ENCODE measurements at regions not wholly inside any gene's neighbourhood (a gene's known extent, or its start where the extent isn't known, plus 50 kb on each side); places are given as distances from the start of the nearest gene placed in this dataset.

- Histone ChIP-seq H3K4me3 (ENCODE audit: low read depth, low read length) (no peak overlapping the region), H3K4me1 (ENCODE audit: control insufficient read depth, insufficient read depth, low read length) (no peaks in the 10 kb centered on the region), H3K36me3 (ENCODE audit: control insufficient read depth in 2 of 2, insufficient read depth in 1 of 2, low read length in 2 of 2) (no peaks in the 10 kb centered on the region), H3K9me3 (ENCODE audit: control insufficient read depth, insufficient read depth, low read depth, low read length) (no peaks in the 10 kb centered on the region), H3K27ac (ENCODE audit: extremely low read depth, low read depth, low read length) (no peak overlapping the region)
- TF ChIP-seq ZNF639 (tag by site-specific recombination; IDR thresholded peaks at IDR 0.05) (no peak), SETDB1 (IDR thresholded peaks at IDR 0.05; ENCODE audit: insufficient read length, low read length) (no peak)
- POLR2A ChIA-PET: no interaction called here
- CTCF ChIA-PET: interaction anchor here (0.9 kb wide), 1 partner anchor 13 kb away, joined by 3 read pairs; no protein-coding TSS in a partner anchor
These were observed 313.3 kb downstream of the LIG4 start for GRCh38 chr13:107901996-107902562.

GRCh38 chr13:107901230-107901629, 314.1 kb downstream of the LIG4 start:
- Histone ChIP-seq H3K4me3 (ENCODE audit: low read depth, low read length) (no peak overlapping the region), H3K4me1 (ENCODE audit: control insufficient read depth, insufficient read depth, low read length) (no peaks in the 10 kb centered on the region), H3K27ac (ENCODE audit: extremely low read depth, low read depth, low read length) (no peak overlapping the region), H3K9me3 (ENCODE audit: control insufficient read depth, insufficient read depth, low read depth, low read length) (no peaks in the 10 kb centered on the region), H3K36me3 (ENCODE audit: control insufficient read depth in 2 of 2, insufficient read depth in 1 of 2, low read length in 2 of 2) (no peaks in the 10 kb centered on the region)
- CTCF ChIA-PET: no interaction called here
- no peak for TF ChIP-seq ZBTB20 (tag by site-specific recombination; IDR thresholded peaks at IDR 0.05)
- POLR2A ChIA-PET: no interaction called here

GRCh38 chr13:107900775-107901174, 314.6 kb downstream of the LIG4 start:
- TF ChIP-seq ZNF747 (tag by site-specific recombination; IDR thresholded peaks at IDR 0.05) (no peak), ZNF221 (tag by site-specific recombination; IDR thresholded peaks at IDR 0.05; ENCODE audit: borderline replicate concordance) (no peak), ZNF449 (tag by site-specific recombination; IDR thresholded peaks at IDR 0.05) (no peak), KLF16 (tag by site-specific recombination; IDR thresholded peaks at IDR 0.05) (no peak), ZNF416 (tag by site-specific recombination; IDR thresholded peaks at IDR 0.05) (no peak), ZNF354C (tag by site-specific recombination; IDR thresholded peaks at IDR 0.05; ENCODE audit: borderline replicate concordance, low read depth) (no peak), ZNF560 (tag by site-specific recombination; IDR thresholded peaks at IDR 0.05; ENCODE audit: borderline replicate concordance) (no peak), ZNF549 (tag by site-specific recombination; IDR thresholded peaks at IDR 0.05) (no peak), ZNF692 (tag by site-specific recombination; IDR thresholded peaks at IDR 0.05) (no peak), ZNF10 (tag by site-specific recombination; IDR thresholded peaks at IDR 0.05) (no peak), PATZ1 (tag by site-specific recombination; IDR thresholded peaks at IDR 0.05) (no peak), ZNF302 (tag by site-specific recombination; IDR thresholded peaks at IDR 0.05; ENCODE audit: low read depth) (no peak), ZBTB7A (tag by site-specific recombination; IDR thresholded peaks at IDR 0.05; ENCODE audit: low read depth) (no peak), TRIM28 (IDR thresholded peaks at IDR 0.05; ENCODE audit: borderline replicate concordance, low read length) (no peak)
- H3K4me3 ChIP-seq (ENCODE audit: low read depth, low read length): no peak overlapping the region
- POLR2A ChIA-PET: no interaction called here
- H3K36me3 ChIP-seq (ENCODE audit: control insufficient read depth in 2 of 2, insufficient read depth in 1 of 2, low read length in 2 of 2): no peaks in the 10 kb centered on the region
- CTCF ChIA-PET: no interaction called here
- H3K27ac ChIP-seq (ENCODE audit: extremely low read depth, low read depth, low read length): no peak overlapping the region
- H3K9me3 ChIP-seq (ENCODE audit: control insufficient read depth, insufficient read depth, low read depth, low read length): no peaks in the 10 kb centered on the region
- H3K4me1 ChIP-seq (ENCODE audit: control insufficient read depth, insufficient read depth, low read length): no peaks in the 10 kb centered on the region
